Fibroblast of lung (primary cell): ENCODE measurements at regions not wholly inside any gene's neighbourhood (a gene's known extent, or its start where the extent isn't known, plus 50 kb on each side); places are given as distances from the start of the nearest gene placed in this dataset.

Experiments
- DNase-seq, 2 donors: peaks; one replicate each; pipeline versions ENCODE4 v3.0.0 to v3.0.0-alpha.2; 2010; ENCODE audit warnings: low read depth in 2 of 2
- H2AFZ ChIP-seq: 2 replicates; pipeline ENCODE4 v1.5.1; 2012; ENCODE audit warnings: low read length, control low read depth, inconsistent platforms
- H3K27ac ChIP-seq: 2 replicates; pipeline ENCODE4 v1.5.1; 2011; ENCODE audit warnings: low read length, control low read depth; ENCODE audit not compliant: insufficient read depth
- H3K27me3 ChIP-seq: 2 replicates; pipeline ENCODE4 v1.5.1; 2011; ENCODE audit warnings: mild to moderate bottlenecking, low read length; ENCODE audit not compliant: control insufficient read depth, insufficient read depth
- H3K36me3 ChIP-seq: 2 replicates; pipeline ENCODE4 v1.5.1; 2011; ENCODE audit warnings: low read length; ENCODE audit not compliant: control insufficient read depth, insufficient read depth
- H3K4me1 ChIP-seq: 2 replicates; pipeline ENCODE4 v1.5.1; 2011; ENCODE audit warnings: low read length; ENCODE audit not compliant: control insufficient read depth, insufficient read depth; ENCODE audit errors: extremely low read depth
- H3K4me2 ChIP-seq: 2 replicates; pipeline ENCODE4 v1.5.1; 2011; ENCODE audit warnings: low read length, control low read depth; ENCODE audit not compliant: insufficient read depth; ENCODE audit errors: extremely low read depth
- H3K4me3 ChIP-seq, 4 experiments: fragments of 200-600 bp in 1 of 4; sonication (generic) in 1 of 4; replicated peaks in 1 of 4; 2 replicates each; pipeline ENCODE4 v1.5.1; 2011 to 2016; ENCODE audit warnings: low read length in 4 of 4, low read depth in 3 of 4, mild to moderate bottlenecking in 3 of 4, control low read depth in 2 of 4, inconsistent platforms in 1 of 4, mixed read lengths in 1 of 4; ENCODE audit not compliant: insufficient read depth in 1 of 4; ENCODE audit errors: control extremely low read depth in 1 of 4
- H3K79me2 ChIP-seq: 2 replicates; pipeline ENCODE4 v1.5.1; 2012; ENCODE audit warnings: mild to moderate bottlenecking, low read length, inconsistent platforms; ENCODE audit not compliant: control insufficient read depth, insufficient read depth
- H3K9ac ChIP-seq: 2 replicates; pipeline ENCODE4 v1.5.1; 2011; ENCODE audit warnings: mild to moderate bottlenecking, low read length, control low read depth; ENCODE audit not compliant: insufficient read depth
- H3K9me3 ChIP-seq: 2 replicates; pipeline ENCODE4 v1.5.1; 2012; ENCODE audit warnings: low read depth, low read length; ENCODE audit not compliant: control insufficient read depth, insufficient read depth
- H4K20me1 ChIP-seq: 2 replicates; pipeline ENCODE4 v1.5.1; 2011; ENCODE audit warnings: low read length; ENCODE audit not compliant: control insufficient read depth, insufficient read depth; ENCODE audit errors: extremely low read depth
- EZH2 ChIP-seq: IDR thresholded peaks from 2 replicates; pipeline ENCODE4 v1.5.1; 2012; ENCODE audit warnings: low read length, control low read depth, mild to moderate bottlenecking; ENCODE audit errors: missing control alignments
- TF ChIP-seq, protein P1 (sequence below), 2 donors: IDR thresholded peaks in 1 of 2; conservative IDR thresholded peaks in 1 of 2; 1 replicate in 1 of 2; 2 replicates in 1 of 2; pipeline ENCODE4 v1.5.1; 2011 to 2012; ENCODE audit warnings: low read length in 2 of 2, control low read depth in 1 of 2, inconsistent platforms in 1 of 2, low read depth in 1 of 2, mild to moderate bottlenecking in 1 of 2

DNA sequence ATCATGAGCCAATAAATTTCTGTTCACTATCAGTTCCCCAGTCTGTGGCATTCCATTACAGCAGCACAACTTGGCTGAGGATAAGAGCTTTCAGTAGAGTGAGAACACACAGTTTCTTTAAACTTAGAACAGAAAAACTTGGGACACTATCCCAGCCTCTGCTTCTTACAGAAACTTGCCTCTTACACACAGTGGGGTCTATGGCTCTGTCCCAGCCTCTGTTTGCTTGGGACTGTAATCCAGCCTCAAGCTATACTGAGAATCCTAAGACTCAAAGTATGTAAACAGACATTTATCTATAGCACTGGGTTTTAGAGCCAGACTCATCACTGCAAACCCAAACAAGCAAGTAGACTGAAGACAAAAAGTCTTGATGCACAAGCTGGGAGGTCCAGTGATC is 355.8 kb upstream of the VSTM2A start:
- Histone ChIP-seq H3K4me2 (no peak overlapping the region), H4K20me1 (no peaks in the 10 kb centered on the region), H3K27ac (no peak overlapping the region), H3K4me3 (no peak overlapping the region), H3K79me2 (no peaks in the 10 kb centered on the region), H3K27me3 (no peaks in the 10 kb centered on the region), H3K9me3 (no peaks in the 10 kb centered on the region), H2AFZ (no peak overlapping the region), H3K9ac (no peak overlapping the region), H3K4me1 (no peaks in the 10 kb centered on the region), H3K36me3 (no peaks in the 10 kb centered on the region)
- TF ChIP-seq, protein P1, sequence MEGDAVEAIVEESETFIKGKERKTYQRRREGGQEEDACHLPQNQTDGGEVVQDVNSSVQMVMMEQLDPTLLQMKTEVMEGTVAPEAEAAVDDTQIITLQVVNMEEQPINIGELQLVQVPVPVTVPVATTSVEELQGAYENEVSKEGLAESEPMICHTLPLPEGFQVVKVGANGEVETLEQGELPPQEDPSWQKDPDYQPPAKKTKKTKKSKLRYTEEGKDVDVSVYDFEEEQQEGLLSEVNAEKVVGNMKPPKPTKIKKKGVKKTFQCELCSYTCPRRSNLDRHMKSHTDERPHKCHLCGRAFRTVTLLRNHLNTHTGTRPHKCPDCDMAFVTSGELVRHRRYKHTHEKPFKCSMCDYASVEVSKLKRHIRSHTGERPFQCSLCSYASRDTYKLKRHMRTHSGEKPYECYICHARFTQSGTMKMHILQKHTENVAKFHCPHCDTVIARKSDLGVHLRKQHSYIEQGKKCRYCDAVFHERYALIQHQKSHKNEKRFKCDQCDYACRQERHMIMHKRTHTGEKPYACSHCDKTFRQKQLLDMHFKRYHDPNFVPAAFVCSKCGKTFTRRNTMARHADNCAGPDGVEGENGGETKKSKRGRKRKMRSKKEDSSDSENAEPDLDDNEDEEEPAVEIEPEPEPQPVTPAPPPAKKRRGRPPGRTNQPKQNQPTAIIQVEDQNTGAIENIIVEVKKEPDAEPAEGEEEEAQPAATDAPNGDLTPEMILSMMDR (conservative IDR thresholded peaks at IDR 0.05 in 1 of 2, IDR thresholded peaks at IDR 0.05 in 1 of 2; ENCODE audit: low read depth in 1 of 2, low read length in 2 of 2), result no peak
- no peak for TF ChIP-seq EZH2
- DNase-seq, result no peak

DNA sequence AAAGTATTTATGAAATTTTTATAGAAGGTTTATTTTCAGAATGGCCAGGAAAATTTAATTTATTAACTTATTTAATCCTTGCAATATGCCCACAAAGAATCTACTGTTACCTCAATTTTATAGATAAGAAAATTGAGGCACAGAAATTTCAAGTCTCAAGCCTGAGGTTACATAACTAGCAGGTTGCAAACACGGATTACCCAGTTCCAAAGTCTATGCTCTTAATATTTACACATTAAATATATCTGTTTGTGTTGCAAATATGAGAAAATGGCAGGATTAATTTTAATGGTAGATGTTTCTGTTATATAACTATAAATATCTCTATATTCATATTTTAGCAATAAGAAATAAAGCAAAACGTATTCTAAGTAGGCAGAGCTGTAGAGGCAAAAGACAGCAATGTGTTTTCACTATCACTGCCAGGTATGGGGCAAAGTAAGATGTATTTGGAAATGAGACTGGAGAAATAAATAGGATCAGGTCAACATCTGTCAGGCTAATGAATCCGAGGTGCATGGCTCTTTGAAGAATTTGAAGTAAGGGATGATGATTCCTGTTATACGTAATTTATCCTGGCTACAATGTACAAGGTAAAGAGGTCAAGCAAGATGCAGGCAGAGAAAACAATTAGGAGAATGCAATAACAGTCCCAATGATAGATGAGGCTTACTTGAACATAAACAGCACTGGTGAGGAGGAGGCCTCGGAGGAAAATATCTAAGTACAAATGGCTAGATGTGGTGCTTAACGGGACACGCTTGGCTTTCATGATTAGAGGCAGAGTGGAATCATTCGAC is 354.1 kb upstream of the VSTM2A start:
- Histone ChIP-seq H3K79me2 (no peaks in the 10 kb centered on the region), H3K4me3 (no peak overlapping the region), H3K4me2 (no peak overlapping the region), H3K36me3 (no peaks in the 10 kb centered on the region), H3K4me1 (no peaks in the 10 kb centered on the region), H3K9ac (no peak overlapping the region), H3K27ac (no peak overlapping the region), H3K9me3 (no peaks in the 10 kb centered on the region), H4K20me1 (no peaks in the 10 kb centered on the region), H3K27me3 (no peaks in the 10 kb centered on the region), H2AFZ (no peak overlapping the region)
- DNase-seq, result no peak
- TF ChIP-seq, protein P1 (conservative IDR thresholded peaks at IDR 0.05 in 1 of 2, IDR thresholded peaks at IDR 0.05 in 1 of 2; ENCODE audit: low read depth in 1 of 2, low read length in 2 of 2), result no peak
- no peak for TF ChIP-seq EZH2

DNA sequence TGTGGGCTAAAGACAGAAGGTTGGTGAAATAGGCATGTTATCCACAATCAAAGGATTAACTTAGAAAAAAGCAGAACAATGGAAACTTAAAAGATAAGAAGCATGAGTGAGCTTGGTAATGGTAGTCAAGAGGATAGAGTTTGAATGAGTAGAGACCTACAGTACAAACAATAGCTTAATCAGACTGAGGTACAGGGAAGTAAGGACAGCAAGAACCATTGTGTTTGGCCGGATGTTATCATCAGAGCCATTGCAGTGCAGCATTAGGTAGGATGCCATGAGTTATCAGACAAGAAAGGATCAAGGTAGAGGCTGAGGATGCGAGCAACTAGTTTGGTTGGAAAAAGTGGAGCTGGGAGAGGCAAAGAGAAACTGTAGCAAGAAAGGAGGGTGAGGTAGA is 353.3 kb upstream of the VSTM2A start:
- TF ChIP-seq, protein P1 (conservative IDR thresholded peaks at IDR 0.05 in 1 of 2, IDR thresholded peaks at IDR 0.05 in 1 of 2; ENCODE audit: low read depth in 1 of 2, low read length in 2 of 2), result no peak
- no peak for TF ChIP-seq EZH2
- Histone ChIP-seq H3K79me2 (no peaks in the 10 kb centered on the region), H3K27ac (no peak overlapping the region), H3K9me3 (no peaks in the 10 kb centered on the region), H3K4me2 (no peak overlapping the region), H3K9ac (no peak overlapping the region), H2AFZ (no peak overlapping the region), H3K27me3 (no peaks in the 10 kb centered on the region), H3K4me3 (no peak overlapping the region), H3K4me1 (no peaks in the 10 kb centered on the region), H3K36me3 (no peaks in the 10 kb centered on the region), H4K20me1 (no peaks in the 10 kb centered on the region)
- no peak for DNase-seq
